ENCODE measurements at regions not wholly inside any gene's neighbourhood (a gene's known extent, or its start where the extent isn't known, plus 50 kb on each side); places are given as distances from the start of the nearest gene placed in this dataset.

- no peak for DNase-seq
Measured at GRCh38 chr15:29490747-29491471, 221.3 kb upstream of the NSMCE3 start.

- DNase-seq: no peak
Measured at GRCh38 chr15:29480949-29481348, 211.3 kb upstream of the NSMCE3 start.

DNA sequence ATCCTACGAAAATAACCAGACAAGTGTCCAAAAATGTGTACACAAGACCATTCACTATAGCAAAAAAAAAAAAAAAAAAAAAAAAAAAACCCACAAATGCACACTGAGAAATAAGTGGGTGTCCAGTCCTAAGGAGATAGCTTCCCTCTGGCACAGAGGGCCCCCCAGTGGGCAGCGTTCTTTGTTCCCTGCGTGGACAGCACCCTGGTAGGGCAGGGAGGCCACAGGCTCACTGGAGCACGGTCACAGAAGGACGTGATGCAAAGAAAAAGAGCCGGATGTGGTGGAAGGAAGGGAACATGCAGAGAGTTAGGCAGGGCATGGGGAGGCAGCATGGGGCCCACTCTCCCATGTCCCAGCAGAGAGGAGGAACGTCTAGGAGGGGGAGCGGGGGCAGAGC, 210.7 kb upstream of the NSMCE3 start:
- DNase-seq: no peak

- DNase-seq: no peak
Measured at GRCh38 chr15:29477256-29477655, 207.6 kb upstream of the NSMCE3 start.

- DNase-seq: no peak
Measured at GRCh38 chr15:29476503-29477080, 207.0 kb upstream of the NSMCE3 start.

- no peak for DNase-seq
Measured at GRCh38 chr15:29475096-29475495, 205.5 kb upstream of the NSMCE3 start.

DNA sequence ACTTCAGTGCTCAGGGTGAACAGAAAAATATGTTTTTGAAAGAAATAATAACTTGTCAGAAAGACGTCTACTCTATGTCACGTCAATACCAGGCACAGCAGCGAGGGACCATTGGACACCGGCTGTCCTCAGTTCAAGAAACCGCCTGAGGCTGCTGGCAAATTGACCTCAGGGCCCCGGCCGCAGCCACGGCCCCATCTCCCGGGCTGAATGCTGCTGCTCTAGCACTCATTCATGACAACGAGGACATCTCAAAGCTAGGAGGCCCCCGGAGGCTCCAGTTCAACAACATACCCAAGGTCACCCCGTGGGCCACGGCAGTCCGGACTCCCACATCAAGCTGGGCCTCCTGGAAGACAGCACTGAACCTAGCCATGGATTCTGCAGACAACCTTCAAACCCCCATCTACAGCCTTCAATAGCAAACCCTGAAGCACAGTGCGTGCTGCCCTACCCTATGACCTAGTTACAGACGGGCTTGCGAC, 204.0 kb upstream of the NSMCE3 start:
- no peak for DNase-seq

- DNase-seq: no peak
Measured at GRCh38 chr15:29472901-29473445, 203.4 kb upstream of the NSMCE3 start.

- DNase-seq: no peak
Measured at GRCh38 chr15:29471757-29472156, 202.1 kb upstream of the NSMCE3 start.

- DNase-seq: no peak
Measured at GRCh38 chr15:29471306-29471705, 201.7 kb upstream of the NSMCE3 start.

DNA sequence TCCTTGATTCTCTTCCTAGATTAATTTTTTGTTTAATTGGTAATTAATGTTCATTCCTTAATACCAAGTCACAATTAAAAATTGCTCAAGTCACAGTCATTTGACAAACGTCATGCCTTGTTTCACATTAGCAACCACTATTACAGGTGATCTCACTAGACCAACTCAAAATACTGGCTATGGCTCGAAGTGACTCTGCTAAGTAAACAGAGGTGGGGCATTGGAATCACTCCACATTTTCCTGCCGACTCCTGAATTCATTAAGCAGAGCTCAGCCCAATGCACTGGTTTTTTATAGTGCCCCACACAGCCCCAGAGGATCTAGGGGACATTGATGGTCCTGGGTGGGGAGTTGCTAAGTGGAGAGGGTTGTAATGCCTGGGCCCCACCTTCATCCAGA, 201.2 kb upstream of the NSMCE3 start:
- DNase-seq: peak; percentile 29

GRCh38 chr15:29470311-29470710, 200.7 kb upstream of the NSMCE3 start:
- DNase-seq: no peak

DNA sequence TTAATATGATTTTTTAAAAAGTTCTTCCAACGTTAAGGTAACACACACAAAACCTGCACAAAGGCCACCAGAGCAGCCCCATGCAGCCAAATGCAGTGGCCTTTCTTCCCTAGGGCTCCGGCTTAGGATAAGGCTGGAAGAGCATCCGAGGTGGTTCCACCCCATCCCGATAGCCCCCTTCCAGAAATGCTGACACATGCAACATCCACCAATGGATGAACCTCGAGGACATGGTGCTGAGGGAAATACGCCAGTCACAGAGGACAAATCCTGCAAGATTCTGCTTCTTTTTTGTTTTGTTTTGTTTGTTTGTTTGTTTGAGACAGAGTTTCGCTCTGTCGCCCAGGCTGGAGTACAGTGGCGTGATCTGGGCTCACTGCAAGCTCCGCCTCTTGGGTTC, 199.3 kb upstream of the NSMCE3 start:
- DNase-seq: no peak

GRCh38 chr15:29467091-29467490, 197.5 kb upstream of the NSMCE3 start:
- DNase-seq: no peak

DNA sequence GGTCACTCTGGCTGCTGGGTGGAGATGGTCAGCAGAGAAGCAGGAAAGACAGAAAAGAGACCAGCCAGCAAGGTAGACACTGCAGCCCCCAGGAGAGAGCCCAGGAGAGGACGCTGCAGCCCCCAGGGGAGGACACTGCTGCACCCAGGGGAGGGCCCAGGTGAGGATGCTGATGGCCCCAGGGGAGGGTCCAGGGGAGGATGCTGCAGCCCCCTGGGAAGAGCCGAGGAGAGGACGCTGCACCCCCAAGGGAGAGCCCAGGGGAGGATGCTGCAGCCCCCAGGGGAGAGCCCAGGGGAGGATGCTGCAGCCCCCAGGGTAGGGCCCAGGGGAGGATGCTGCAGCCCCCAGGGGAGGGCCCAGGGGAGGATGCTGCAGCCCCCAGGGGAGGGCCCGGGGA, 196.7 kb upstream of the NSMCE3 start:
- no peak for DNase-seq

DNA sequence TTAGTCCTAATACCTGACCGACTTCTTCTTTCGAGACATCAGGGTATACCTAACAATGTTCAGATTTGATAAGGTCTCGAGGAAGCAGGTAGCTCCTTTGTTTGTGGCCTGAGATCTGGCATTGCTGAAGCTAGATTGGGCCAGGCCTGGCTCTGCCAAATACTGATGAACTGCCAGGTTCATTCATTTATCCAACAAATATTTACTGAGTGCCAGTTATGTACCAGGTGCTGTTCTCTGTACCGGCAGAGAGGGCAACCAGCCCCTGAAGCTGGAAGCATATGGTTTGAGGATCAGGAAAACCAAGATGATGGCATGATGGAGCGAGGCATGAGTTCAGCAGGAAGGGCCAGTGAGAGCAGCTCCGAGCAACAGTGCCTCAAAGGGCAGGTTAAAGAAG, 196.2 kb upstream of the NSMCE3 start:
- no peak for DNase-seq

DNA sequence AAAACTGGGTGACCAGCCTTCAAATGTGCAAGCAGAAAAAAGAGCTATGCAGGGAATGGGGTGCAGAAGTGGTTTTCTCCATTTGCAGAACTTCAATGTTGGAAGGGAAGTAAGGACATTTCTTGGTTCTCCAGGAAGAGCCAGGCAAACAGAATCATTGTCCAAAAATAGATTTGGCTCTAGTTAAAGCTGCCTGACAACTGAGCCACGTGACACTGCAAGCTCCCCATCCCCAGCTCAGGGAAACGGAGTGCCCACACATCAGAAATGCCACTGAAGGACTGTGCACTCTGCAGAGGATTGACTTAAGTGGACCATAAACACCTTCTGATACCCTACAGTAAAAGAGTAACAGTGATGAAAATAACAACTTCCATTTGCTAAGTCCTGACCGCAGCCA, 195.6 kb upstream of the NSMCE3 start:
- no peak for DNase-seq

- no peak for DNase-seq
Measured at GRCh38 chr15:29461877-29462276, 192.3 kb upstream of the NSMCE3 start.

DNA sequence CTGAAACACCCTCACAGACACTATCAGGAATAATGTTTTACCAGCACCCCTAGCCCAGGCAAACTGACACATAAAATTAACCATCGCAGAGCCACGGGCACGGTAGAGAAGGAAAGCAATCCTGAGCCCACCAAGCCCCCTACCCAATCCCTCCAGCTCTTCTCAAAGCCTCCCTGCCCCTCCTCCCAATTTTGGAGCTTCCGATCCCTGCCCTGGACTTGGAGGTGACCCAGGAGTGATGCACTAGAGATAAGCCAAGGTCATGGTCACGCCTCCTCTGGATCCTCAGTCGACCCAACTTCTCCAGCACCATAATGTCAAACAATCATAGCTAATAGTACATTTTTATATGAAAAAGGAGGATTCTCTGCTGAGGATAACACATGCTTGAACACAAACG, 188.7 kb upstream of the NSMCE3 start:
- DNase-seq: no peak

GRCh38 chr15:29457729-29458128, 188.1 kb upstream of the NSMCE3 start:
- no peak for DNase-seq

DNA sequence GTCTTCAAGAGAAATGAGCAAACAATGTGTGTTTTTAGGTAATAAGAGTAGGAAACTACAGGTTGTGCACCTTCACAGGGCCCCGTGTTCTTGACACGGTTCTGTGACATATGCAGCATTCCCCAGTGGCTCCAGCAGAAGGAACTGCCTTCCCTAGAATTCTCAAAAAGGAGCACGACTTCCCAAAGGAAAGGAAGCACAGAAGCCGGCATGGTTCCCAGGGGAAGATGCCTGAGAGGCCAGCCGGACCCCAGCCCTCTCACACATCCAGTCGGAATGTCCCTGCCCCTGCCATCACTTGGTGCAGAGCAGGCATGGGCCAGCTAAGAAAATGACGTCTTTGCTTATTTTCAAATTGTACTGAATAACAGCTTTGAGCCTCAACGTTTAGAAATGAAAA, 187.3 kb upstream of the NSMCE3 start:
- no peak for DNase-seq

DNA sequence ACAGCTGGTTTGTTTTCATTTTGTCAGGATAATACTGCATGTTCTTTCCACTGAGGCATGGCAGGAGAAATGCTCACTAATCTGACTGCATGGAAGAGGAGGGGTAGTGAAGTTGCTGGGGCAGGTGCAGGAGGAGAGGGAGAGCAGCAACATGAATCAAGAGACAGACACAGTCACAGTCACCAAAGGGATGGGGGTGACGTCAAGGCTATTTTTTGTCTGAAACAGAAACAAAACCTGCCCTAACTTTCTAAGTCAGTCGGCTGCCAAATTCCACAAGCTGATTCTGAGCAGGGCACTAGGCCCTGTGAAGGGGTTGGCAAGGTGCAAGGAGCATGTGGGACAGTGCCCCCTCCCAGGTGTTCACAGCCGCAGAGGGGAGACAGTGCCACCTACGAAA, 186.6 kb upstream of the NSMCE3 start:
- no peak for DNase-seq

GRCh38 chr15:29455530-29455929, 185.9 kb upstream of the NSMCE3 start:
- DNase-seq: no peak

DNA sequence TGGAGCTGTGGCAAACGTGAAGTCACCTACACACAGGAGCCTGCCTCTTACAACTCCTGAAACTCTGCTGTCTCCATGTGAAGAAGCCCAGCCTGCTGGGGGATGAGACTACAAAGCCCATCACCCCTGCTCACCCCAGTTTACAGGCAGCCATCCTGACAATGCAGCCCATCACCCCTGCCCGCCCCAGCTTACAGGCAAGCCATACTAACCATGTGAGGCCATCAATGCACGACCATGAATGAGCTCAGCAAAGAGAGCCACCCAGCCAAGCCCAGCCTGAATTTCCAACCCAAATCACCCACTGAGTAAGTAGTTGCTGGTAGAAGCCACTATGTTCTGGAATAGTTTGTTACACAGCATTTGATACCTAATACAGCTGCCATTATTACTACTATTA, 185.4 kb upstream of the NSMCE3 start:
- no peak for DNase-seq

- no peak for DNase-seq
Measured at GRCh38 chr15:29454506-29454905, 184.9 kb upstream of the NSMCE3 start.

All from kidney glomerular epithelial cell (primary cell).